SK-MEL-5 (cell line): ENCODE measurements at regions not wholly inside any gene's neighbourhood (a gene's known extent, or its start where the extent isn't known, plus 50 kb on each side); places are given as distances from the start of the nearest gene placed in this dataset.

Experiments
- DNase-seq: peaks from one replicate; pipeline ENCODE4 v3.0.0-alpha.2; 2016; ENCODE audit warnings: low read depth, low spot score
- in situ Hi-C: cut with HindIII; loops from 2 replicates; pipeline ENCODE4 v1.10.0; 2016; ENCODE audit warnings: low sequenced_read_pairs, high pct_unique_total_duplicates, low pct_unique_long_range_greater_than_20kb

DNA sequence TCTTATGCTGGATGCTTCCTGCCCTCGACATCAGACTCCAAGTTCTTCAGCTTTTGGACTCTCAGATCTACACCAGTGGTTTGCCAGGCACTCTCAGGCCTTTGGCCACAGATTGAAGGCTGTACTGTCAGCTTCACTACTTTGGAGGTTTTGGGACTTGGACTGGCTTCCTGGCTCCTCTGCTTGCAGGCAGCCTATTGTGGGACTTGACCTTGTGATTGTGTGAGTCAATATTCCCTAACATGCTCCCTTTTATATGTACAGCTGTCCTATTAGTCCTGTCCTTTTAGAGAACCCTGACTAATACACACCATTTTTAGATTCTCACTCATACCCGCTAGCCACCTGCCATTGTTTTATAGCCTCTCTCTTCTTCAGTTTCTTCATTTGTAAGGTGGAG, 382.1 kb upstream of the TSHZ2 start:
- DNase-seq, result no peak

DNA sequence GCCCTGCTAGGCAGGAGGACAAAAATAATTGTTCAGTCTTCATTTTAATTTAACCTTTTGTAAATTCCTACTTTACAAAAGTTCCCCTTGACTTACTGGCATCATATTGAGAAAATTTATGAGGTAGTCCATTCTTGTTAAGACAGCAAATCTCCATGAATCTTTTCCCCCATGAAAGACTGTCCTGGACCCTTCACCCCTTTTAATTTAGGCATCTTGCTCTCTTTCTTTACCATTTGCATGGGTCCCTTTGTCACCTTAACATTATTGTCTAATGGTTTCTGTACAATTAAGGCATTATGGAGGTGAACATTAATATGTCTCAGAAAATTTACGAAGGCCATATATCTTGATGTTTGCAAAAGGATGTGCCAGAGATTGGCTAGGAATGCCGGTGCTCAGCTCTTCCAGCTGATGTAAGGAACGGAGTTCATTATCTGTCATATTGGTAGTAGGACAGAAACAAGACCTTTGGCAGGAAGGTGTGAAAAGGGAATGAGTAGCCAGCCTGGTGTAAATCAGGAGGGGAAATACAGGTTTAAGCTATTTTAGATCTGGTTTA, 382.8 kb upstream of the TSHZ2 start:
- in situ Hi-C loops, result no loop called here
- DNase-seq, result no peak

More for the DNA sequence above, 382.1 kb upstream of the TSHZ2 start:
- in situ Hi-C loops, result no loop called here

DNA sequence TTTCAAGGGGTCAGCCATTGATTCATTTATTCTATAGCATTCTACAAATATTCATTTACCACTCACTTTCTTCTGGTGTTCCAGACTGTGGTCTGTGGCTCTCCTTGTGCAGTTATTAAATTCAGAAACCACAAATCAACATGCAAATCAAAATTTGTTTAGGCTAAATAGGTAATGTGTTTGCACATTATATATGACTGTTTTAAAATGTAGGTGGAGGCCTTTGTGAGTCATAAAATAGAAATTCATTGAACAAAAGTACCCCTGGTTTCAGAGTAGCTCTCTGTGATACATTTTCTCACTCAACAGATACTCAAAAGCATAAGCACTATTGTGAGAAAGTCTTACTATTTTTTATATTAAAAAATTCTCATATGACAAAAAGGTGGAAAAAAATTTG, 385.5 kb upstream of the TSHZ2 start:
- in situ Hi-C loops, result no loop called here
- no peak for DNase-seq

DNA sequence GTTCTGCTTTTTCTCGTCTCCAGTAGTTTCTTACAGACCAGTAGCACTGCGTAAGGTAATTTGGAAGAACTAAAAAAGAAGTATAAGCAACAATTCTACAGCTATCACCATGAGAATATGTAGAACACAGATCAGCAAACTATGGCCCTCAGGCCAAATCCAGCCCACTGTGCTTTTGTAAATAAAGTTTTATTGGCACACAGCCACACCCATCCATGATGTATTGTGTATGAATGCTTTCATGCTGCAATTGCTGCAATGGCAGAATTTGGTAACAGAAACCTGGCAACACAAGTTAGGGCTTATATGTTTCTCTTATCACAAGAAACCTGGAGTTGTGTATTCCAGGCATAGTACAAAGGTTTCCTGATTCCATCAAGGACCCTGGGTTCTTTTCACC, 386.8 kb upstream of the TSHZ2 start:
- no peak for DNase-seq
- in situ Hi-C loops, result no loop called here

DNA sequence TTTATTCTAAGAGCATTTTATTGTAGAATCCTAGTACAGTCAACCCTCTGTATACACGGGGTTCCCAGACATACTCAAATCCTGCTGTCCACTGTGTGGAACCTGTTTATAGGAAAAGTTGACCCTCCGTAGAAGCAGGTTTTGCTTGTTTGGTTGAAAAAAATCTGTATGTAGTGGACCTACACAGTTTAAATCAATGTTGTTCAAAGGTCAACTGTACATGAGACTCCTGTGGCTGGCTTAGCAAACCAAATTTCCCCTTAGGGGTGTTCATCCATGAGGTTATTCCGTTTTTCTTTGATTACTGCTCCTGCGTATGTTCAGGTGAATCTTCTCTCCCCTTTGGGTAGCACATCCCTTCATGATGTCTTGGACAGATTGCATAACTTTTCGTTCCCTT, 387.0 kb upstream of the ZFP64 start:
- DNase-seq, result no peak
- in situ Hi-C loops, result no loop called here

DNA sequence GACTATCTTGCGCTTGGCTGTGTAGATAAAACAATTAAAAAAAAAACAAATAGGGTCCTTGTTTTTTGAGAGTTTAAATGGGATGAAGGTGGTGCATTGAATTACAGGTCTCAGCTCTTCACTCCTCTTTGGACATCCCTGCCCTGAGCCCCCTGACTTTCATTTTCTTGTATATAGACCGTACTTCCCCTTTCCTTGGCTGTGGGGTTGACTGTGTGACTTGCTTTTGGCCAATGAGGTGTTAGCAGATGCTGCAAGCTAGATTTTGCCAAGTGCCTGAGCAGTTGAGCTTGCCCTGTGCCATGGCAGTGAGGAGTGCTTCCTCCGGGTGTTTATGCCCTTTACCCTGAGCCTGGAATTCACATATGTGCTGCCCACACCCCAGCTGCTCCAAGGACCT, 386.1 kb upstream of the ZFP64 start:
- in situ Hi-C loops, result no loop called here

DNA sequence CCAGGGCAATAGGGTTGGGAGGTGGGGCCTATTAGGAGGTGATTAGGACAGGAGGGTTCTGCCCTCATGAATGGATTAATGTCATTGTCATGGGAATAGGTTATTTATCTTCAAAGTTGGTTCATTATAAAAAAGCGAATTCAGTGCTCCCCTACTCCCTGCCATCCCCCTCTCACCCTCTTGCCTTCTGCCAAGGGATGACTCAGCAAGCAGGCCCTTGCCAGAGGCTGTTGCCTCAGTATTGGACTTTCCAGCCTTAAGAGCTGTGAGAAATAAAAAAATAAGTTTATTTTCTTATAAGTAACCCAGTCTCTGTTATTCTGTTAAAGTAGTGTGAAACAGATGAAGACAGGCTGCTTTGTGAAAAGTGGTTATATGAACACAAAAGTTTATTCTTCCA, 381.1 kb upstream of the ZFP64 start:
- in situ Hi-C loops, result no loop called here
- no peak for DNase-seq

More for the DNA sequence above, 386.1 kb upstream of the ZFP64 start:
- DNase-seq, result no peak

DNA sequence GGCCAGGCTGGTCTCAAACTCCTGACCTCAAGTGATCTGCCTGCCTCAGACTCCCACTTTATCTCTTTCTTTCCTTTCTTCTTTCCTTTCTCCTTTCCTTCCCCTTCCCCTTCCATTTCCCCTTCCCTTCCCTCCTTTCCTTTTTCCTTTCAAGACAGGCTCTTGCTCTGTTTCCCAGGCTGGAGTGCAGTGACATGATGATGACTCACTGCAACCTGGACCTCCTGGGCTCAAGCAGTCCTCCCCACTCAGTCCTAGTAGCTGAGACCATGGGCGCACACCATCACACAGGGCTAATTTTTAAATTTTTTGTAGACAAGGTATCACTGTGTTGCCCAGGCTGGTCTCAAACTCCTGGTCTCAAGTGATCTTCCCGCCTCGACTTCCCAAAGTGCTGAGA, 377.6 kb upstream of the ZFP64 start:
- DNase-seq, result no peak

DNA sequence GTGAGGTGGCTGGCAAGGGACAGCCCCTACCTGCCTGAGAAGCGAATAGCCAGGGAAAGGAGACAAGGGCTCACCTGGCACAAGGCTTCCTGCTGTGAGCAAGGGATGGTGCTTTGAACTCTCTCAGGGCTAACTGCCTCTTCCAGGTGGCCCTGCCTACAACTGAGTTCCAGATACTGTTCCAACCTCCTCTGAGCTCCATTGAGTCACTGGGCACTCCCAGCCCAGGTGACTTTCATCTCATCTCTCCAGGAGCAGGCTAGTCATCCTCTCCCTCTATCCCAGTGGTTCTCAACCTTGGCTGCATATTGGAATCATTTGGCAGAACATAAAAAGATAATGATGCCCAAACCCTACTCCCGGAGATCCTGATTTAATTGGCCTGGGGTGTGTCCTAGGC, 374.0 kb upstream of the ZFP64 start:
- in situ Hi-C loops, result no loop called here
- DNase-seq, result no peak

More for the DNA sequence above, 377.6 kb upstream of the ZFP64 start:
- in situ Hi-C loops, result no loop called here

DNA sequence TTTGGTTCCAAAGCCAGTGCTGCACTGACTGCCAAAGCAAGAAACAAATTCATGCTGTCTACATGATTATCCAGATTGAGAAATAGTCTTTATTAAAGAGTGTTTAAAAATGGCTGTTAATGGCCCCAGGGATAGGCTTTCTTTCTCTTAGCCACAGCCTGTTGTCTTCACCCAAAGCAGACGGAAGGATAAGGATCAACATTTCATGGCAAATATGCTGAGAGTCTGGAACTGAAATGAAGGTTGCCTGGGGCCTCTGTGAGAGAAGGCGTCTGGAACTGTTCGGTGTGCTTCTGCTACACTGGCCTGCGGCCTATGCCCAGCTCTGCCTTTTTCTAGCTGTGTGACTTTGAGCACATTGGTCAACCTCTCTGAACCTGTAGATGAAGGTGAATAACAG, 373.0 kb upstream of the ZFP64 start:
- in situ Hi-C loops, result no loop called here
- no peak for DNase-seq

DNA sequence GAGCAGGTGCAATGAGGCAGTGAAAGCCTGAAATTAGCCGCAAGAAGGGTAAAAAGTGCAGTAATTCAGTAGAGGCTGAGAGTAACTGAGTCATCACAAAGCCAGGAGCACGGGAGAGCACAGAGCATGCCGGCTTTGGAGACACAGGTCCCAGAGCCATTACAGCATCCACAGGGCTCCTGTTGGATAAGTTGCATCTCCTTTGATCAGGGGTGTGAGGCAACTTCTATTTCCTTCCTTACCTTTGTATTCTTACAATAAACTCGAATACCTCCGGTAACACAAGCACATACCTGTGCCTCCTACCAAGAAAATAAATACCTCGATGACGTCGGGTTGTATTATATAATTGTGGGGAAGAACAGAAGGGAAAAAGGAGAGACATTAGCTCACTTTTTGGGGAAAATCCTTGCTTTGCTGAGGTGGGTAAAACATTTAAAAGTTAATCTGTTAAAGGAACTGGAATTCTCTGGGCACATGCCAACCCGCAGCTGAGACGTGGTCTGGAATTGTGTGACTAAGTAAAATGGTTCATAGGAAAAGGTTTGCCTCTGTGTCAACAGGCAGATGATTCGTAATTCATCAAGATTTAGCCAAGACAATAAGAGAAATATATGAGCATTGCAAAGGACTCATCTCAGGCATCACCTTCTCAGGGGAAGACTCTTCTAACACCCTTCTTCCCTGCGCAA, 360.7 kb upstream of the ZFP64 start:
- DNase-seq, result no peak
- in situ Hi-C loops, result no loop called here

DNA sequence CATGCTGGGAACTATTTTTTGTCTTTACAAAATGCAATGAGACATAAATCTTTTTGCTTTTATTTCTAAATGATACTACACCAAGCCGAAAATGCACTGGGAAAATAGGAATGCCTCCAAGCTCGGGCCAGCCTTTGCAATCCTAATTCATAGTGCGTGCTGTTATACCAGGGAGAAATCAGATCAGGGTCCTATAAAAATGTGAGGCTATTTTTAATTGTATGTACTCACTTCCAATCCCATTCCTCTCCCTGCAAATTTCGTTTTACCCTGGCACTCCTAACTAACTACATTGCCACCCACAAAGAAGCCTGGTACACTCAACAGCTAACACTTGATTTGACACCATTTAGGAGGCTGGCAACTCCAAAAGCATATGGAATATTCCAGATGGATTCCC, 350.6 kb upstream of the ZFP64 start:
- in situ Hi-C loops, result no loop called here
- no peak for DNase-seq

DNA sequence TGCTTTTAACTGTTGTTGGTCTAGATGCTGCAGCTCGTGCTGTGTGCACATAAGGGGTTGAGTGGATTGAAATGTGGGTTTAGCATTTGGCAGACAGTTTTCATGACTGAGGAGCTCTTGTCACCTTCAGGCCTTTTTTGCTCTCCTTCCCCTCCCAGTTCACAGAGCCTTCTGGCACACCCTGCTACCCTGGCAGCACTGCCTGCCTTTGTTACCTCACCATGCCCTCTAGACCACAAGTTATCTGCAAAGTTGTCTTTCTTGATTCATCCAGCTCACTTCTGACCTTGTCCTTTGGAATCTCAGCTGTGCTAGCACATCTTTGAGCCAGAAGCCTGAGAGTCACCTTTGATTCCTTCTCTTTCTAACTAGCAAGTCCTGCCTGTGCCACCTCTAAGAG, 348.9 kb upstream of the ZFP64 start:
- in situ Hi-C loops, result no loop called here
- no peak for DNase-seq

DNA sequence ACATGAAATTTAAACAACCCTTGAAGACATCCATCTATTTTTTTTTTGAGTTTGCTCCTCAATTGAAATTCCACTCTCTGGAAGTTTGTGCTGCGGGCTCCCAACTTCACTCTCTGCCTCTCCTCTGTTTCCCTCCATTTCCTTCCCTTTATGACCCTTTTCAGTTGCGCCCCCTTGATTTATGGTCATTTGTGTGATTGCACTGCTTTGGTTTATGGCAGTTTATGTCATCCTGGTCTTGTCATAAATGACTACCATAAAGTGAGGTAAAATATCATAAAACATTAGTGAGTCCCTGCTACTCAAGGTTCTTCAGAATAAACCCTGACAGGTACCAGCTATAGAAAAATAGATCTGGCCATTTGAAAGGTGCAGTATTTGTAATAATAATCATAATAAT, 348.3 kb upstream of the ZFP64 start:
- peak; percentile 44 for DNase-seq
- in situ Hi-C loops, result no loop called here

DNA sequence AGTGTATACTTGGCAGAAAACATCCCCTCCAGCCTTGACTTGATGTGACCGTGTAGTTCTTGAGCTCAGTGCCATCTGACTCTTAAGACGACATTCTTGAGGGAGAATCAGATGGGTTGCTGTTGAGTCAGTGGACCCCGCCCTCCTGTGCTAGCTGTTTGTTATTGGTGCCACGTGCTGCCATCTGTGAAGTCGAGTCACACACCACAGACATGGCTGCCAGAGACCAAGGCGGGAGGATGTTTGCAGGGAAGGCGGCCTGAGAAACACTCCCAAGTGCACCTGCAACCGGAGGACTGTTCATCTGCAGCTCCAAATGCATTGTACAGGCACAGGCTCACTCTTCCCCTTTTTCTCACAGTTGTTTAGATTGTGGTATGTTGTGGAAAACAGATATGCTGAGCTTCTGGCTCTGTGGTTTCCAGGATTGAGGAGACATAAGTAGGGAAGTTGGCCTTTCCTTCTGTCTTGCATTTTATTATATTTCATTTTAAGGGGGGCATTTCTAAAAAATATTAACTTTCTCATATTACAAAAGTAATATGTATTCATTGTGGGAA, 345.3 kb upstream of the ZFP64 start:
- in situ Hi-C loops, result no loop called here
- DNase-seq, result no peak

DNA sequence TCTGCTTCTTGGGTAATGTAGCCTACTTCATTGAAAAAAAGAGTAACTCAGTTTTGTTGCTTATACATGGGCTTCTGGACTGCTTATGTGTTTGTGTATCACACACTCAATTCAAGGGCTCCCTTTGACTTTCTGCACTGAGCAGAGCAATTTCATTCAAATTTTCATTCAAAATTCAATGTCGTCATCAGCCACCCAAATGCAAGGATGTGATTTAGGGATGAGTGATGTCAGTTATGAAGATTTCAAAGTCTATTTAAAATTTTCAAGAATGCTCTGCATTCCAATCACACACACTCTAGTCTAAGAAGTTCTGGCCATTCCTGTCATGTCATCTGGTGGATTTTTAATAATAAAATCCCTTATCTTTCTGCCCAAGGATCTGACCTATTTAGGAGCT, 344.5 kb upstream of the ZFP64 start:
- in situ Hi-C loops, result no loop called here
- no peak for DNase-seq

DNA sequence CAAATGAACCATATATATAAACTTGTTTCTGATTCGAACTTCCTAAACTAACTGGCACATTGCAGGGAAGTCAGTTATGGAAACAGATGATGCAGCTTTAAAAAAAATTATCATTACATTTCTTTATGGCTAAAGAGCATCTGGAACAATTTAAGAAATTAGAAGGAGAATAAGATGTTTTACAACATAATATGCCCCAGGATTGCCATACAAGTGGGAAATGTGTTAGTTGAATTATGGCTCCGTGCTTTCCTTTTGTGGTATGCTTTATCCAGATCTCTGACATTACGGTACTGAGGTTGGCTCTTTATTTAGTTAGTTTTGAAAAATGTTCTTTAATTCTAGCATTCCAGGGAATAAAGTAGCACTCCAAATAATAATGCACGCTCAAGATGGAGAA, 343.0 kb upstream of the ZFP64 start:
- DNase-seq, result no peak

DNA sequence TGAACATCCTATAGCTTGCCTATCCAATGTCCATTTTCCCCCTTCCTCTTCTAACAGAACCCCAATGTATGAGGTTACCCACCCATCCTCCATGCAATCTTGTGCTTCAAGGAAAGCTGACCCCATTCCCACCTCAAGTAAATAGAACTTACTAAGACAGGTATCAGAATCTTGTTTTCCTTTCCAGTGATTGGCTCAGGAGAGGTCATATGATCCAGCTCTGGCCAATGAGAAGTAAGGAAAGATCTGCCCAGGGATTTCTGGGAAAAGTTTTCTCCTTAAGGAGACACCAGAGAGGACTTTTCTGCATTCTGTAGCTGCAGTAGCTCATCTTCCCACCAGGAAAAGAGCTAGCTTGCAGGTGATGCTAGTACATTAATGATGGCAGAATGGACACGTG, 341.8 kb upstream of the ZFP64 start:
- in situ Hi-C loops, result no loop called here

More for the DNA sequence above, 343.0 kb upstream of the ZFP64 start:
- in situ Hi-C loops, result no loop called here

DNA sequence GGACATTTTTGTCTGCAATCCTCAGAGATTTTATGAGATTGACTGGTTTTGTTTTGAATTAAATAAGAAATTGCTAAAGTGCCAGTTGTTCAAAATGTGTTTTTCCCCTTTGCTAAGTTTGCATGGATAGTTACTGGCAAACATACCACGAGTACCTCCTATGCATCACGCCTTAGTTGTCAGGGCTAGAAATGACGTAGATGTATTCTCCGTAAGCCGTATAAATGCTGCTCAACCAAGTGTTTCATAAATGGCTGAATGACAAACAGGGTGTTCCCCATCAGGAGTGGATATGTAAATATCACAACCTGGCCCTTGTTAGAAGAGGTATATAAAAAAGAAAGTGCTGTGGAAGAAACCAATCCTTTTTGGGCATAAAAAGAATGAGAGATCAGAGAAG, 341.1 kb upstream of the ZFP64 start:
- in situ Hi-C loops, result no loop called here
- no peak for DNase-seq

More for the DNA sequence above, 341.8 kb upstream of the ZFP64 start:
- no peak for DNase-seq
